ENCODE measurements at regions not wholly inside any gene's neighbourhood (a gene's known extent, or its start where the extent isn't known, plus 50 kb on each side); places are given as distances from the start of the nearest gene placed in this dataset.

- intact Hi-C loops (cut with DNase I; ENCODE audit: low total_unique reads), result no loop called here
- H3K36me3 ChIP-seq, result no peaks in the 10 kb centered on the region
- H3K9me3 ChIP-seq, result peaks cover 0 to 37% (median 16%) of the 10 kb centered on the region in 4 donors
- H3K27me3 ChIP-seq, result no peaks in the 10 kb centered on the region
- H3K4me1 ChIP-seq, result no peaks in the 10 kb centered on the region
- DNase-seq, result no peak
- no peak overlapping the region for H3K27ac ChIP-seq
- no peak overlapping the region for H3K4me3 ChIP-seq
- no peak for TF ChIP-seq EP300 (IDR thresholded peaks at IDR 0.05)
- 70 to 94% (median 83%) methylated on average over 3 of the region's 3 CpGs for WGBS, 5 donors
Measured at GRCh38 chr13:93003531-93003930, 223.1 kb upstream of the GPC6 start.

DNA sequence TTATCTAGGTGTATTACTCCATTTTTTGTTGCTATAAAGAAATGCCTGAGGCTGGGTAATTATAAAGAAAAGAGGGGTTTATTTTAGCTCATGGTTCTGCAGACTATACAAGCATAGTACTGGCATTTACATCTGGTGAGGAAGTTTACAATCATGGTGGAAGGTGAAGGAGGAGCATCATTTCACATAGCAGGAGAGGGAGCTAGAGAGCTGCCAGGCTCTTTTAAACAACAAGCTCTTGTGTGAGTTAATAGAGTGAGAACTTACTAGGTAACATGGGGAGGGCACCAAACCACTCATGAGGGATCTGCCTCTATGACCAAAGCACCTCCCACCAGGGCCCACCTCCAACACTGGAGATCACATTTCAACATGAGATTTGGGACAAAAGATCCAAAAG is 221.7 kb upstream of the GPC6 start:
- TF ChIP-seq CTCF (IDR thresholded peaks at IDR 0.05), result no peak
- no peak for TF ChIP-seq POLR2A (IDR thresholded peaks at IDR 0.05)
- no peak for TF ChIP-seq EP300 (IDR thresholded peaks at IDR 0.05)
- no peak for TF ChIP-seq POLR2AphosphoS5 (IDR thresholded peaks at IDR 0.05)
- intact Hi-C loops (cut with DNase I; ENCODE audit: low total_unique reads), result no loop called here
- Histone ChIP-seq H3K36me3 (no peaks in the 10 kb centered on the region), H3K4me1 (no peaks in the 10 kb centered on the region), H3K27me3 (no peaks in the 10 kb centered on the region), H3K9me3 (peaks cover 0 to 34% (median 18%) of the 10 kb centered on the region in 4 donors), H3K27ac (no peak overlapping the region), H3K4me3 (no peak overlapping the region)
- no peak for DNase-seq

DNA sequence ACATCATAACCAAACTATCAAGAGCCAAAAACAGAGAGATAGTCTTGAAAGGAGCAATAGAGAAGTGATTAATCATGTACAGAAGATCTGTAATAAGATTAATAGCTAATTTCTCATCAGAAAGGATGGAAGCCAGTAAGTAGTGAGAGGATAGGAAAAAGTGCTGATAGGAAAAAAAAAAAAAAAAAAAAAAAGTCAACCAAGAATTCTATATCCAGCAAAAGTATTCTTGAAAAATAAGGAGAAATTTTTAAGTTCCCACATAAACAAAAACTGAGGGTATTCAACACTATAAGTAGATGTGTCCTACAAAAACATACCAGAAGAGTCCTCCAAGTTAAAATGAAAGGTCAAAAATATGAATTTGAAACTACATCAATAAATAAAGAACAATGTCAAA is 218.7 kb upstream of the GPC6 start:
- Histone ChIP-seq H3K27ac (no peak overlapping the region), H3K36me3 (no peaks in the 10 kb centered on the region), H3K27me3 (no peaks in the 10 kb centered on the region), H3K9me3 (peaks cover 0 to 38% (median 18%) of the 10 kb centered on the region in 4 donors), H3K4me1 (no peaks in the 10 kb centered on the region), H3K4me3 (no peak overlapping the region)
- intact Hi-C loops (cut with DNase I; ENCODE audit: low total_unique reads), result no loop called here
- DNase-seq, result no peak
- TF ChIP-seq POLR2A (IDR thresholded peaks at IDR 0.05) (no peak), POLR2AphosphoS5 (IDR thresholded peaks at IDR 0.05) (no peak), CTCF (IDR thresholded peaks at IDR 0.05) (no peak), EP300 (IDR thresholded peaks at IDR 0.05) (no peak)

GRCh38 chr13:93017493-93018112 is 209.0 kb upstream of the GPC6 start:
- Histone ChIP-seq H3K27me3 (no peaks in the 10 kb centered on the region), H3K4me1 (no peaks in the 10 kb centered on the region), H3K36me3 (no peaks in the 10 kb centered on the region), H3K27ac (no peak overlapping the region), H3K4me3 (no peak overlapping the region), H3K9me3 (peaks cover 0 to 49% (median 16%) of the 10 kb centered on the region in 4 donors)
- no peak for DNase-seq
- intact Hi-C loops (cut with DNase I; ENCODE audit: low total_unique reads), result no loop called here
- WGBS, 5 donors, result 48 to 78% (median 72%) methylated on average over 1 of the region's 1 CpG
- TF ChIP-seq EP300 (IDR thresholded peaks at IDR 0.05) (no peak), CTCF (IDR thresholded peaks at IDR 0.05) (no peak), POLR2AphosphoS5 (IDR thresholded peaks at IDR 0.05) (no peak), POLR2A (IDR thresholded peaks at IDR 0.05) (no peak)

DNA sequence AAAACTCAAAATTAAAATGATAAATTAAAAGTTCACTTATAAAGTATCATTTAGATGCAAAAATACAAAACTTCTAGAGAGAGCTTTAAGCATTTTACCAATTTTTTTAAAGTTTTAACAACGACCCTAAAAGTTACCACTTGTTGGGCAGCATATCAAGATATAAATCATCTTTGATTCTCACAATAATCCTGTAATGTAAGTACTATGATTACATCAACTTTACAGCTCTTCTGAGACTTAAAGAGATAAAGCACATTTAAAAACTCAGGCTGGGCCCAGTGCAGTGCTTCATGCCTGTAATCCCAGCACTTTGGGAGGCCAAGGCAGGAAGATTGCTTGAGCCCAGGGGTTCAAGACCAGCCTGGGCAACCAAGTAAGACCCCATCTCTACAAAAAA is 202.7 kb upstream of the GPC6 start:
- WGBS, 5 donors, result 19 to 50% (median 32%) methylated on average over 1 of the region's 1 CpG
- no peaks in the 10 kb centered on the region for H3K27me3 ChIP-seq
- DNase-seq, result no peak
- peaks cover 0 to 15% (median 0%) of the 10 kb centered on the region in 4 donors for H3K9me3 ChIP-seq
- intact Hi-C loops (cut with DNase I; ENCODE audit: low total_unique reads), result no loop called here
- H3K4me1 ChIP-seq, result no peaks in the 10 kb centered on the region
- H3K36me3 ChIP-seq, result no peaks in the 10 kb centered on the region
- H3K4me3 ChIP-seq, result no peak overlapping the region
- no peak overlapping the region for H3K27ac ChIP-seq
- TF ChIP-seq POLR2A (IDR thresholded peaks at IDR 0.05) (no peak), CTCF (IDR thresholded peaks at IDR 0.05) (no peak)

Data from stomach (tissue), 8 donors.